ENCODE measurements at regions not wholly inside any gene's neighbourhood (a gene's known extent, or its start where the extent isn't known, plus 50 kb on each side); places are given as distances from the start of the nearest gene placed in this dataset.

DNA sequence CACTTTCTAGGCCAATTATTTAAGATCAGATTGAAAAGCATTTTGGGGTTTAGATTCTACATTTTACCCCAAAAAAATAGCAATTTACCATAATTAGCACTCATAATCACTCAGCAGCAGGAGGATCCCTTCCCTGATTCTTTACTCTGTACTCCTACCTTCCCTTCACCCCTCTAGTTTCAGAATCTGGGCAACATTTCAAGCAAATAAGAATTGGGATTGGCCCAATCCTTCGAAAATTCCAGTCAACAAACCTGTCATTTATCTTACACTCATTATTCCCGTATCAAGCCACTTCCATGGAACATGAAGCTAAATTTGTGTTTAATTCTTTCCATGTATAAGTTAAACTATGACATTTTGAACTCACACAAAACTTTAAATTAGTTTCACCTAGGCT, 349.1 kb upstream of the USP15 start:
- CTCF ChIA-PET = no interaction called here
- DNase-seq (ENCODE audit: low spot score) = no peak
- Mint-ChIP-seq H3K4me1 (no peaks in the 10 kb centered on the region), H3K4me3 (no peak overlapping the region), H3K27me3 (ENCODE audit: low read depth) (no peaks in the 10 kb centered on the region), H3K27ac (no peak overlapping the region), H3K36me3 (0 out of 2 replicates have a peak, but pooled peaks cover 4% of the 10 kb centered on the region), H3K9me3 (peaks cover 19% of the 10 kb centered on the region)
- POLR2A ChIA-PET = no interaction called here
- TF ChIP-seq, protein P1, sequence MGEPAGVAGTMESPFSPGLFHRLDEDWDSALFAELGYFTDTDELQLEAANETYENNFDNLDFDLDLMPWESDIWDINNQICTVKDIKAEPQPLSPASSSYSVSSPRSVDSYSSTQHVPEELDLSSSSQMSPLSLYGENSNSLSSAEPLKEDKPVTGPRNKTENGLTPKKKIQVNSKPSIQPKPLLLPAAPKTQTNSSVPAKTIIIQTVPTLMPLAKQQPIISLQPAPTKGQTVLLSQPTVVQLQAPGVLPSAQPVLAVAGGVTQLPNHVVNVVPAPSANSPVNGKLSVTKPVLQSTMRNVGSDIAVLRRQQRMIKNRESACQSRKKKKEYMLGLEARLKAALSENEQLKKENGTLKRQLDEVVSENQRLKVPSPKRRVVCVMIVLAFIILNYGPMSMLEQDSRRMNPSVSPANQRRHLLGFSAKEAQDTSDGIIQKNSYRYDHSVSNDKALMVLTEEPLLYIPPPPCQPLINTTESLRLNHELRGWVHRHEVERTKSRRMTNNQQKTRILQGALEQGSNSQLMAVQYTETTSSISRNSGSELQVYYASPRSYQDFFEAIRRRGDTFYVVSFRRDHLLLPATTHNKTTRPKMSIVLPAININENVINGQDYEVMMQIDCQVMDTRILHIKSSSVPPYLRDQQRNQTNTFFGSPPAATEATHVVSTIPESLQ (CRISPR knock-in tag; IDR thresholded peaks at IDR 0.05) = no peak
- no peak for ATAC-seq

DNA sequence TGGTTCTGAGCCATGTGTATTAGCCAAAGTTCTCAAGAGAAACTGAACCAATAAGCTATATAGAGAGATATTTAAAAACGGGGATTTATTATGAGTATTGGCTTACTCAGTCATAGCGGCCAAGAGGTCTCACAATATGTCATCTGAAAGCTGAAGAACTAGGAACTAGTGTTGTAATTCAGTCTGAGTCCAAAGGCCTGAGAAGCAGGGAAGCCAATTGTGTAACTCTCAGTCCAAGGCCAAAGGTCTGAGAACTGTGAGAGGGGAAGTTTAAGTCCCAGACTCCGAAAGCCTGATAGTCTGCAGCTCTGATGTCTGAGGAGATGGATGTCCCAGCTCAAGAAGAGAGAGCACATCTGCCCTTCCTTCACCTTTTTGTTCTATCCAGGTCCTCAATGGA, 344.8 kb upstream of the USP15 start:
- ChIA-PET POLR2A (no interaction called here), CTCF (no interaction called here)
- no peaks in the 10 kb centered on the region for H3K9me3 Mint-ChIP-seq
- ATAC-seq (no peak), DNase-seq (ENCODE audit: low spot score) (no peak)
- H3K36me3 Mint-ChIP-seq = no peaks in the 10 kb centered on the region
- H3K27ac Mint-ChIP-seq = no peak overlapping the region
- TF ChIP-seq CREB1 (CRISPR knock-in tag; IDR thresholded peaks at IDR 0.05) (no peak), TP53 (CRISPR knock-in tag; IDR thresholded peaks at IDR 0.05) (no peak), ZNF121 (CRISPR knock-in tag; IDR thresholded peaks at IDR 0.05) (no peak), MYBL2 (CRISPR knock-in tag; IDR thresholded peaks at IDR 0.05) (no peak), RELA (CRISPR knock-in tag; IDR thresholded peaks at IDR 0.05; ENCODE audit: borderline replicate concordance) (no peak), ZNF138 (CRISPR knock-in tag; conservative IDR thresholded peaks at IDR 0.05) (no peak), IRF2 (CRISPR knock-in tag; IDR thresholded peaks at IDR 0.05; ENCODE audit: borderline replicate concordance, low read depth) (no peak), RORB (CRISPR knock-in tag; IDR thresholded peaks at IDR 0.05) (no peak)
- TF ChIP-seq, protein P2, sequence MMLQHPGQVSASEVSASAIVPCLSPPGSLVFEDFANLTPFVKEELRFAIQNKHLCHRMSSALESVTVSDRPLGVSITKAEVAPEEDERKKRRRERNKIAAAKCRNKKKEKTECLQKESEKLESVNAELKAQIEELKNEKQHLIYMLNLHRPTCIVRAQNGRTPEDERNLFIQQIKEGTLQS (CRISPR knock-in tag; conservative IDR thresholded peaks at IDR 0.05) = no peak
- TF ChIP-seq, protein P1 (CRISPR knock-in tag; IDR thresholded peaks at IDR 0.05) = no peak
- H3K4me3 Mint-ChIP-seq = no peak overlapping the region
- H3K4me1 Mint-ChIP-seq = peaks cover 4% of the 10 kb centered on the region
- H3K27me3 Mint-ChIP-seq (ENCODE audit: low read depth) = no peaks in the 10 kb centered on the region

DNA sequence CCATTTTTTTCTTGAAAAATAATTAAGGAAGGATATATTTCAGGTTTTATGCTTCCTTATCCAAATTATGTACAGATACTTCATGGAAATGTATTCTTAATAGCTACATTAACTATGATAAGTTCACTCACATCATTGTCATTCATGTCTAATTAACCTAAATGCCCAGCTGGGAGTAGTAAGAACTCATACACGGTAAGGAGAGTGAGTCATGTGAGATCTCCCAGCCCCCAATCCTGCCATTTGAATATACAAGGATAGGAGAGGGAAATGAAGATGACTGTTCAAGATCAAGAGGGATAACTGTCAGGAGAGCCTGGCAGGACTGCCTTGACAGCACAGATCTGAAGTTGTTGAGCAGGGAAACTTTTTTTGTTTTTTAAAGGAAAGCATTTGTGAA, 343.4 kb upstream of the USP15 start:
- no peak overlapping the region for H3K27ac Mint-ChIP-seq
- CTCF ChIA-PET = no interaction called here
- TF ChIP-seq, protein P3, sequence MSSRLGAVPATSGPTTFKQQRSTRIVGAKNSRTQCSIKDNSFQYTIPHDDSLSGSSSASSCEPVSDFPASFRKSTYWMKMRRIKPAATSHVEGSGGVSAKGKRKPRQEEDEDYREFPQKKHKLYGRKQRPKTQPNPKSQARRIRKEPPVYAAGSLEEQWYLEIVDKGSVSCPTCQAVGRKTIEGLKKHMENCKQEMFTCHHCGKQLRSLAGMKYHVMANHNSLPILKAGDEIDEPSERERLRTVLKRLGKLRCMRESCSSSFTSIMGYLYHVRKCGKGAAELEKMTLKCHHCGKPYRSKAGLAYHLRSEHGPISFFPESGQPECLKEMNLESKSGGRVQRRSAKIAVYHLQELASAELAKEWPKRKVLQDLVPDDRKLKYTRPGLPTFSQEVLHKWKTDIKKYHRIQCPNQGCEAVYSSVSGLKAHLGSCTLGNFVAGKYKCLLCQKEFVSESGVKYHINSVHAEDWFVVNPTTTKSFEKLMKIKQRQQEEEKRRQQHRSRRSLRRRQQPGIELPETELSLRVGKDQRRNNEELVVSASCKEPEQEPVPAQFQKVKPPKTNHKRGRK (CRISPR knock-in tag; IDR thresholded peaks at IDR 0.05; ENCODE audit: borderline replicate concordance) = no peak
- TF ChIP-seq KAT7 (CRISPR knock-in tag; IDR thresholded peaks at IDR 0.05; ENCODE audit: borderline replicate concordance) (no peak), ZNF671 (CRISPR knock-in tag; IDR thresholded peaks at IDR 0.05) (no peak), SMAD3 (CRISPR knock-in tag; IDR thresholded peaks at IDR 0.05; ENCODE audit: borderline replicate concordance) (no peak), JAZF1 (CRISPR knock-in tag; IDR thresholded peaks at IDR 0.05) (no peak), SOX15 (CRISPR knock-in tag; IDR thresholded peaks at IDR 0.05) (no peak), NFE2L1 (CRISPR knock-in tag; IDR thresholded peaks at IDR 0.05) (no peak), EMX1 (CRISPR knock-in tag; IDR thresholded peaks at IDR 0.05) (no peak), OVOL2 (CRISPR knock-in tag; IDR thresholded peaks at IDR 0.05; ENCODE audit: borderline replicate concordance) (no peak), NFATC4 (CRISPR knock-in tag; IDR thresholded peaks at IDR 0.05) (no peak), PRRX2 (CRISPR knock-in tag; IDR thresholded peaks at IDR 0.05) (no peak), ETV6 (CRISPR knock-in tag; IDR thresholded peaks at IDR 0.05) (no peak), ZNF317 (CRISPR knock-in tag; IDR thresholded peaks at IDR 0.05; ENCODE audit: borderline replicate concordance, low read depth) (no peak), CBFB (CRISPR knock-in tag; IDR thresholded peaks at IDR 0.05; ENCODE audit: low read depth) (no peak)
- TF ChIP-seq, protein P4, sequence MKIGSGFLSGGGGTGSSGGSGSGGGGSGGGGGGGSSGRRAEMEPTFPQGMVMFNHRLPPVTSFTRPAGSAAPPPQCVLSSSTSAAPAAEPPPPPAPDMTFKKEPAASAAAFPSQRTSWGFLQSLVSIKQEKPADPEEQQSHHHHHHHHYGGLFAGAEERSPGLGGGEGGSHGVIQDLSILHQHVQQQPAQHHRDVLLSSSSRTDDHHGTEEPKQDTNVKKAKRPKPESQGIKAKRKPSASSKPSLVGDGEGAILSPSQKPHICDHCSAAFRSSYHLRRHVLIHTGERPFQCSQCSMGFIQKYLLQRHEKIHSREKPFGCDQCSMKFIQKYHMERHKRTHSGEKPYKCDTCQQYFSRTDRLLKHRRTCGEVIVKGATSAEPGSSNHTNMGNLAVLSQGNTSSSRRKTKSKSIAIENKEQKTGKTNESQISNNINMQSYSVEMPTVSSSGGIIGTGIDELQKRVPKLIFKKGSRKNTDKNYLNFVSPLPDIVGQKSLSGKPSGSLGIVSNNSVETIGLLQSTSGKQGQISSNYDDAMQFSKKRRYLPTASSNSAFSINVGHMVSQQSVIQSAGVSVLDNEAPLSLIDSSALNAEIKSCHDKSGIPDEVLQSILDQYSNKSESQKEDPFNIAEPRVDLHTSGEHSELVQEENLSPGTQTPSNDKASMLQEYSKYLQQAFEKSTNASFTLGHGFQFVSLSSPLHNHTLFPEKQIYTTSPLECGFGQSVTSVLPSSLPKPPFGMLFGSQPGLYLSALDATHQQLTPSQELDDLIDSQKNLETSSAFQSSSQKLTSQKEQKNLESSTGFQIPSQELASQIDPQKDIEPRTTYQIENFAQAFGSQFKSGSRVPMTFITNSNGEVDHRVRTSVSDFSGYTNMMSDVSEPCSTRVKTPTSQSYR (CRISPR knock-in tag; IDR thresholded peaks at IDR 0.05) = no peak
- TF ChIP-seq, protein P5, sequence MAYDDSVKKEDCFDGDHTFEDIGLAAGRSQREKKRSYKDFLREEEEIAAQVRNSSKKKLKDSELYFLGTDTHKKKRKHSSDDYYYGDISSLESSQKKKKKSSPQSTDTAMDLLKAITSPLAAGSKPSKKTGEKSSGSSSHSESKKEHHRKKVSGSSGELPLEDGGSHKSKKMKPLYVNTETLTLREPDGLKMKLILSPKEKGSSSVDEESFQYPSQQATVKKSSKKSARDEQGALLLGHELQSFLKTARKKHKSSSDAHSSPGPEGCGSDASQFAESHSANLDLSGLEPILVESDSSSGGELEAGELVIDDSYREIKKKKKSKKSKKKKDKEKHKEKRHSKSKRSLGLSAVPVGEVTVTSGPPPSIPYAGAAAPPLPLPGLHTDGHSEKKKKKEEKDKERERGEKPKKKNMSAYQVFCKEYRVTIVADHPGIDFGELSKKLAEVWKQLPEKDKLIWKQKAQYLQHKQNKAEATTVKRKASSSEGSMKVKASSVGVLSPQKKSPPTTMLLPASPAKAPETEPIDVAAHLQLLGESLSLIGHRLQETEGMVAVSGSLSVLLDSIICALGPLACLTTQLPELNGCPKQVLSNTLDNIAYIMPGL (CRISPR knock-in tag; IDR thresholded peaks at IDR 0.05) = no peak

More for the DNA sequence above, 343.4 kb upstream of the USP15 start:
- POLR2A ChIA-PET = no interaction called here
- Mint-ChIP-seq H3K27me3 (ENCODE audit: low read depth) (no peaks in the 10 kb centered on the region), H3K4me1 (peaks cover 4% of the 10 kb centered on the region), H3K4me3 (no peak overlapping the region), H3K9me3 (peaks cover 3% of the 10 kb centered on the region), H3K36me3 (no peaks in the 10 kb centered on the region)
- DNase-seq (ENCODE audit: low spot score) (no peak), ATAC-seq (no peak)
